ENCODE measurements at regions not wholly inside any gene's neighbourhood (a gene's known extent, or its start where the extent isn't known, plus 50 kb on each side); places are given as distances from the start of the nearest gene placed in this dataset.

DNA sequence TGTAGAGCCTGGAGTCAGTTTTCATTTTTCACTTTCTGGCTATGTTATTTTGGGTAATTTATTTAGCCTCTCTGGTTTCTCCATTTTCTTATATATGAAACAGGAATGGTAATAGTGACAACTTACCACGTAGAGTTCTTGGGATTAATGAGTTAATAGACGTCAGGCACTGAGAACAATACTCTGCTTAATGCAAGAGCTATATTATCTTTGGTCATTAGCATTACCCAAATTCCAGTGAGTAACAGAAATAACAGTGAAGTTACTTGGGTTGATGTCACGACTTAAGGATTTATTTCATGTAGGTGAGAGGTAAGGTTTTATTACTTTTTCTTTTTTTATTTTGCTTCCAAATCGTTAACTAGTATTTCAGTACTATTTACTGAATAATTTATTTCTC, 601.0 kb upstream of the GCFC2 start:
- Histone ChIP-seq H3K4me2 (ENCODE audit: low read depth, low read length, poor library complexity, severe bottlenecking) (no peak overlapping the region), H4K20me1 (ENCODE audit: low read depth, low read length) (no peaks in the 10 kb centered on the region), H3K27ac (ENCODE audit: low read depth, low read length) (no peak overlapping the region), H3K27me3 (ENCODE audit: low read length) (no peaks in the 10 kb centered on the region), H3K9ac (ENCODE audit: low read length) (no peak overlapping the region), H3K79me2 (ENCODE audit: insufficient read depth, low read length) (no peaks in the 10 kb centered on the region), H2AFZ (ENCODE audit: low read depth, low read length, severe bottlenecking) (no peak overlapping the region), H3K36me3 (ENCODE audit: low read length) (no peaks in the 10 kb centered on the region), H3K4me3 (ENCODE audit: insufficient read depth, low read length, poor library complexity, severe bottlenecking) (no peak overlapping the region), H3K9me3 (ENCODE audit: insufficient read depth, low read length) (no peaks in the 10 kb centered on the region), H3F3A (ENCODE audit: insufficient read depth) (no peaks in the 10 kb centered on the region), H3K9me2 (replicated peaks; ENCODE audit: insufficient read depth, low read length) (no peaks in the 10 kb centered on the region)
- TF ChIP-seq, protein P1, sequence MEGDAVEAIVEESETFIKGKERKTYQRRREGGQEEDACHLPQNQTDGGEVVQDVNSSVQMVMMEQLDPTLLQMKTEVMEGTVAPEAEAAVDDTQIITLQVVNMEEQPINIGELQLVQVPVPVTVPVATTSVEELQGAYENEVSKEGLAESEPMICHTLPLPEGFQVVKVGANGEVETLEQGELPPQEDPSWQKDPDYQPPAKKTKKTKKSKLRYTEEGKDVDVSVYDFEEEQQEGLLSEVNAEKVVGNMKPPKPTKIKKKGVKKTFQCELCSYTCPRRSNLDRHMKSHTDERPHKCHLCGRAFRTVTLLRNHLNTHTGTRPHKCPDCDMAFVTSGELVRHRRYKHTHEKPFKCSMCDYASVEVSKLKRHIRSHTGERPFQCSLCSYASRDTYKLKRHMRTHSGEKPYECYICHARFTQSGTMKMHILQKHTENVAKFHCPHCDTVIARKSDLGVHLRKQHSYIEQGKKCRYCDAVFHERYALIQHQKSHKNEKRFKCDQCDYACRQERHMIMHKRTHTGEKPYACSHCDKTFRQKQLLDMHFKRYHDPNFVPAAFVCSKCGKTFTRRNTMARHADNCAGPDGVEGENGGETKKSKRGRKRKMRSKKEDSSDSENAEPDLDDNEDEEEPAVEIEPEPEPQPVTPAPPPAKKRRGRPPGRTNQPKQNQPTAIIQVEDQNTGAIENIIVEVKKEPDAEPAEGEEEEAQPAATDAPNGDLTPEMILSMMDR (IDR thresholded peaks at IDR 0.05; ENCODE audit: insufficient read depth, low read length, poor library complexity, severe bottlenecking) = no peak
- TF ChIP-seq EZH2phosphoT487 (conservative IDR thresholded peaks at IDR 0.05; ENCODE audit: low read length) = no peak

DNA sequence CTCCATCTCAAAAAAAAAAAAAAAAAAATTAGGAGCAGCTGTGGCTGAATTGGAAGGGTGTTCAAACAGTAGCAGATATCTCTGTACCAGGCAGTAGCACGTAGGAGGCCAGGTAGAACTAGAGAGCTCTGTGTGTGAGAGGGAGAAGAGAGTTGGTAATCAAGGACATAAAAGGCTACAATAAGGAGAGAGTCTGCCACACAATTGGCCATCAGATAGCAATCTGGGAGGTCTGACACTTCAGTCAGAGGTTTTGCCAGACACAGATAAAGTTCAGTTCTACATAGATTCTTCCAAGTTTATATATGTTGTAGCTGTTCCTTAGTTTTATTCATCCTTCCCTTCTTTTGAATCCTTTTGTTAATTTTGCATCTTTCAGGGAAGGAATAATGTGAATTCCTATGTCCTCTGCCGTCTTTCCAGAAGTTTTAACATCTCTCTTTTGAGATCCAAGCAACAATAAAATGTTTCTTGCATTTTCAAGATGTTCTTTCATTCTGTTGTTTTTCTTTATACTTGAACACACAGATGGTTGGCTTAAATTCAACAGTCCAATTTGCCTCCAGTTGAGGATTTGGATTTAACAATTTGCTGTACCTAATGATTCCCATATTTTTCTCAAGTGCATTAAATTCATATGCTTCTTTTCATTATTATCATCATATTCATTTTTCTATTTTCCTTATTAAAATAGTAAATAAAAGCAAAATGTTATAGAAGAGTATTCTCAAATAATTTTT, 600.3 kb upstream of the GCFC2 start:
- no peak overlapping the region for H3K4me2 ChIP-seq (ENCODE audit: low read depth, low read length, poor library complexity, severe bottlenecking)
- TF ChIP-seq, protein P1 (IDR thresholded peaks at IDR 0.05; ENCODE audit: insufficient read depth, low read length, poor library complexity, severe bottlenecking) = no peak
- no peak for TF ChIP-seq EZH2phosphoT487 (conservative IDR thresholded peaks at IDR 0.05; ENCODE audit: low read length)
- no peak overlapping the region for H2AFZ ChIP-seq (ENCODE audit: low read depth, low read length, severe bottlenecking)
- no peaks in the 10 kb centered on the region for H3K9me3 ChIP-seq (ENCODE audit: insufficient read depth, low read length)
- no peaks in the 10 kb centered on the region for H3F3A ChIP-seq (ENCODE audit: insufficient read depth)
- H3K36me3 ChIP-seq (ENCODE audit: low read length) = no peaks in the 10 kb centered on the region
- H3K79me2 ChIP-seq (ENCODE audit: insufficient read depth, low read length) = no peaks in the 10 kb centered on the region
- no peaks in the 10 kb centered on the region for H3K27me3 ChIP-seq (ENCODE audit: low read length)
- H3K27ac ChIP-seq (ENCODE audit: low read depth, low read length) = no peak overlapping the region
- no peak overlapping the region for H3K4me3 ChIP-seq (ENCODE audit: insufficient read depth, low read length, poor library complexity, severe bottlenecking)
- no peak overlapping the region for H3K9ac ChIP-seq (ENCODE audit: low read length)
- H4K20me1 ChIP-seq (ENCODE audit: low read depth, low read length) = no peaks in the 10 kb centered on the region
- H3K9me2 ChIP-seq (replicated peaks; ENCODE audit: insufficient read depth, low read length) = no peaks in the 10 kb centered on the region

DNA sequence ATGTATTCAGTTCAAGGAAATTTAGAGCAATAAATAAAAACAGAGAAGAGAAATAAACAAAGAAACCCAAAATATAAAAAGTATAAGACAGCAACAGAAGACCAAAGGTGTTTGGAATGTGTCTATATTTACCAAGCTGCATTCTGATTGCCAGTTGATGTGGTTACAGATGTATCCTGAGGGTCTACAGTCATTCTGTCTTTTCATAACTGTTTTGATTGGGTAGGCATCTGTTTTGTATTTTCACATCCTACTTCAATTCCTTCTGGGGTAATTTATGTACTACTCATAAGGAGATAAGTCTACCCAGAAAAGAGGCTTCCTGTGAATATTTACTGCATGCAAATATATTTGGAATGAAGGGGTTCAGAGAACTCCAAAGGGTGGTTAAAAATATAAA, 596.8 kb upstream of the GCFC2 start:
- H3K9me3 ChIP-seq (ENCODE audit: insufficient read depth, low read length) = no peaks in the 10 kb centered on the region
- H3K79me2 ChIP-seq (ENCODE audit: insufficient read depth, low read length) = no peaks in the 10 kb centered on the region
- H2AFZ ChIP-seq (ENCODE audit: low read depth, low read length, severe bottlenecking) = no peak overlapping the region
- no peaks in the 10 kb centered on the region for H3K9me2 ChIP-seq (replicated peaks; ENCODE audit: insufficient read depth, low read length)
- H3K27me3 ChIP-seq (ENCODE audit: low read length) = no peaks in the 10 kb centered on the region
- no peaks in the 10 kb centered on the region for H3K36me3 ChIP-seq (ENCODE audit: low read length)
- H3K27ac ChIP-seq (ENCODE audit: low read depth, low read length) = peak overlapping the region; percentile 60; the same call in 1 of the 2 replicates
- no peaks in the 10 kb centered on the region for H3F3A ChIP-seq (ENCODE audit: insufficient read depth)
- H3K4me2 ChIP-seq (ENCODE audit: low read depth, low read length, poor library complexity, severe bottlenecking) = peak overlapping the region; percentile 35
- no peak overlapping the region for H3K4me3 ChIP-seq (ENCODE audit: insufficient read depth, low read length, poor library complexity, severe bottlenecking)
- TF ChIP-seq EZH2phosphoT487 (conservative IDR thresholded peaks at IDR 0.05; ENCODE audit: low read length) = no peak
- TF ChIP-seq, protein P1 (IDR thresholded peaks at IDR 0.05; ENCODE audit: insufficient read depth, low read length, poor library complexity, severe bottlenecking) = no peak
- H3K9ac ChIP-seq (ENCODE audit: low read length) = no peak overlapping the region
- no peaks in the 10 kb centered on the region for H4K20me1 ChIP-seq (ENCODE audit: low read depth, low read length)
